H1 (cell line): ENCODE measurements at regions not wholly inside any gene's neighbourhood (a gene's known extent, or its start where the extent isn't known, plus 50 kb on each side); places are given as distances from the start of the nearest gene placed in this dataset.

Experiments
- ASH2L ChIP-seq: fragments of 200-600, 300-600 bp; sonication (generic); IDR thresholded peaks from one replicate; pipeline ENCODE4 v1.7.1; 2017; ENCODE audit warnings: low read length
- BACH1 ChIP-seq: IDR thresholded peaks from 2 replicates; pipeline ENCODE4 v1.6.1; 2012; ENCODE audit warnings: low read length, improper control_type of control experiment
- CEBPB ChIP-seq: IDR thresholded peaks from 2 replicates; pipeline ENCODE4 v1.6.1; 2012; ENCODE audit warnings: low read depth, low read length
- EP300 ChIP-seq, 2 experiments: IDR thresholded peaks; 1 replicate in 1 of 2; 2 replicates in 1 of 2; pipeline ENCODE4 v1.6.1; 2011 to 2012; ENCODE audit warnings: low read depth in 2 of 2, low read length in 2 of 2, mild to moderate bottlenecking in 2 of 2, borderline replicate concordance in 1 of 2, inconsistent platforms in 1 of 2, moderate library complexity in 1 of 2
- EZH2 ChIP-seq: fragments of 200-600 bp; sonication (generic); IDR thresholded peaks from 2 replicates; pipeline ENCODE4 v1.7.1; 2012; ENCODE audit warnings: low read depth, mild to moderate bottlenecking, moderate library complexity, low read length, inconsistent platforms; ENCODE audit not compliant: severe bottlenecking
- PHF8 ChIP-seq: fragments of 200-600 bp; sonication (generic); conservative IDR thresholded peaks from 2 replicates; pipeline ENCODE4 v1.7.1; 2012; ENCODE audit warnings: low read depth, mild to moderate bottlenecking, inconsistent platforms, low read length, moderate library complexity
- POLR2A ChIP-seq, 2 experiments: IDR thresholded peaks; 1 replicate in 1 of 2; 2 replicates in 1 of 2; pipeline ENCODE4 v1.6.1; 2011; ENCODE audit warnings: low read depth in 2 of 2, low read length in 2 of 2, mild to moderate bottlenecking in 2 of 2; ENCODE audit errors: control extremely low read depth in 1 of 2
- POLR2AphosphoS5 ChIP-seq: IDR thresholded peaks from 2 replicates; pipeline ENCODE4 v1.6.1; 2011; ENCODE audit warnings: low read depth, low read length
- RBBP5 ChIP-seq: IDR thresholded peaks from 2 replicates; pipeline ENCODE4 v1.7.1; 2012; ENCODE audit warnings: low read depth, mild to moderate bottlenecking, inconsistent platforms, low read length, moderate library complexity, borderline replicate concordance
- RFX5 ChIP-seq: IDR thresholded peaks from 2 replicates; pipeline ENCODE4 v1.6.1; 2011; ENCODE audit warnings: low read depth, low read length, improper control_type of control experiment, borderline replicate concordance
- SUZ12 ChIP-seq: fragments of 200-600 bp; sonication (generic); IDR thresholded peaks from 2 replicates; pipeline ENCODE4 v1.6.1; 2012; ENCODE audit warnings: mild to moderate bottlenecking, inconsistent platforms, low read length, moderate library complexity, mixed read lengths
- TAF1 ChIP-seq: IDR thresholded peaks from 2 replicates; pipeline ENCODE4 v1.6.1; 2011; ENCODE audit warnings: mild to moderate bottlenecking, low read depth, low read length
- TF ChIP-seq, protein P1 (sequence below), 3 experiments: IDR thresholded peaks; 1 replicate in 2 of 3; 2 replicates in 1 of 3; pipeline versions ENCODE4 v1.5.1 to v1.6.1; 2011; ENCODE audit warnings: low read length in 3 of 3, mild to moderate bottlenecking in 3 of 3, inconsistent platforms in 2 of 3, low read depth in 1 of 3, moderate library complexity in 1 of 3; ENCODE audit not compliant: insufficient read depth in 1 of 3; ENCODE audit errors: control extremely low read depth in 1 of 3

DNA sequence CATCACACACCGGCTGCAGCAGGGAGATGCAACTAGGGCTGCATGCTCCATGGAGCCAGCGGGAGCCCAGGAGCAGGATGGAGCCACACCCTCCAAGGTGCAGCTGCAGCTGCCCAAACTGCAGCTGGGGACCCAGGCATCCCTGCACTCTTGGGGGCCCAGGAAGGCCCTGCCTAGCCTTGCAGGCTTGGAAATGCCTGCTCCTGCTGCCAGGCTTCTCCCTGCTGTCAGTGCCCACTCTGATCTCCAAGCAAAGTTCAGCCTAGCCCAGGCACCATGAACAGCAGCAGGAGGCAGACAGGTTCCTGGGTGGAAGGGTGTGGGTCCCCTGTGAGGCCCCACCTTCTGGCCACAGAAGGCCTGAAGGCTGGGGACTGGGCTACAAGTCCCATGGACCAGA is 1057.1 kb downstream of the CDH8 start:
- TF ChIP-seq, protein P1, sequence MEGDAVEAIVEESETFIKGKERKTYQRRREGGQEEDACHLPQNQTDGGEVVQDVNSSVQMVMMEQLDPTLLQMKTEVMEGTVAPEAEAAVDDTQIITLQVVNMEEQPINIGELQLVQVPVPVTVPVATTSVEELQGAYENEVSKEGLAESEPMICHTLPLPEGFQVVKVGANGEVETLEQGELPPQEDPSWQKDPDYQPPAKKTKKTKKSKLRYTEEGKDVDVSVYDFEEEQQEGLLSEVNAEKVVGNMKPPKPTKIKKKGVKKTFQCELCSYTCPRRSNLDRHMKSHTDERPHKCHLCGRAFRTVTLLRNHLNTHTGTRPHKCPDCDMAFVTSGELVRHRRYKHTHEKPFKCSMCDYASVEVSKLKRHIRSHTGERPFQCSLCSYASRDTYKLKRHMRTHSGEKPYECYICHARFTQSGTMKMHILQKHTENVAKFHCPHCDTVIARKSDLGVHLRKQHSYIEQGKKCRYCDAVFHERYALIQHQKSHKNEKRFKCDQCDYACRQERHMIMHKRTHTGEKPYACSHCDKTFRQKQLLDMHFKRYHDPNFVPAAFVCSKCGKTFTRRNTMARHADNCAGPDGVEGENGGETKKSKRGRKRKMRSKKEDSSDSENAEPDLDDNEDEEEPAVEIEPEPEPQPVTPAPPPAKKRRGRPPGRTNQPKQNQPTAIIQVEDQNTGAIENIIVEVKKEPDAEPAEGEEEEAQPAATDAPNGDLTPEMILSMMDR (IDR thresholded peaks at IDR 0.05; ENCODE audit: control extremely low read depth in 1 of 3, insufficient read depth in 1 of 3, low read depth in 1 of 3, low read length in 3 of 3): no peak
- TF ChIP-seq EZH2 (no peak), EP300 (IDR thresholded peaks at IDR 0.05; ENCODE audit: borderline replicate concordance in 1 of 2, low read depth in 2 of 2, low read length in 2 of 2) (no peak), PHF8 (no peak), POLR2AphosphoS5 (no peak), RBBP5 (no peak), TAF1 (no peak), RFX5 (no peak), BACH1 (no peak), CEBPB (no peak), ASH2L (no peak), POLR2A (IDR thresholded peaks at IDR 0.05; ENCODE audit: control extremely low read depth in 1 of 2, low read depth in 2 of 2, low read length in 2 of 2) (no peak), SUZ12 (no peak)
